LNCaP clone FGC (cell line): ENCODE measurements at regions not wholly inside any gene's neighbourhood (a gene's known extent, or its start where the extent isn't known, plus 50 kb on each side); places are given as distances from the start of the nearest gene placed in this dataset.

Source experiments
- DNase-seq: peaks from one replicate; pipeline ENCODE4 v3.0.0-alpha.2; 2011; ENCODE audit warnings: low read depth
- H3K4me3 ChIP-seq: 2 replicates; pipeline ENCODE4 v1.5.1; 2011; ENCODE audit warnings: mild to moderate bottlenecking, low read depth, low read length, control low read depth
- TF ChIP-seq, protein P1 (sequence below): IDR thresholded peaks from 2 replicates; pipeline ENCODE4 v1.5.1; 2012; ENCODE audit warnings: mild to moderate bottlenecking; ENCODE audit not compliant: control insufficient read depth, insufficient read depth; ENCODE audit errors: extremely low read depth

DNA sequence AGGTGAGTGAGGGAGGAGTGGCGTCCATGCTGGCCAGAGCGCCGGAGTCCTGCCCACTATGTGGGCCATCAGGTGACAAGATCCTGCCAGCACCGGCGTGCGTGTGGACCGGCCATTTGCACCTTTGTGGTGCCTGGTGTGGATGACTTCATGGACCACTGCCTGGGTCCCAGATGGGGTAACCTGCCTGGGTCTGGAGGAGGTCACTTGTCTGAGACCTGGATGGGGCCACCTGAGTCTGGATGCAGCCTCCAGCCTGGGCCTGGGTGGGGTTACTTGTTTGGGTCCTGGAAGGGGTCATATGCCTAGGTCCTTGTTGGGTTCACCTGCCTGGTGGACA lies 299.6 kb downstream of the NDUFA10 start:
- no peak for DNase-seq
- no peak overlapping the region for H3K4me3 ChIP-seq
- TF ChIP-seq, protein P1, sequence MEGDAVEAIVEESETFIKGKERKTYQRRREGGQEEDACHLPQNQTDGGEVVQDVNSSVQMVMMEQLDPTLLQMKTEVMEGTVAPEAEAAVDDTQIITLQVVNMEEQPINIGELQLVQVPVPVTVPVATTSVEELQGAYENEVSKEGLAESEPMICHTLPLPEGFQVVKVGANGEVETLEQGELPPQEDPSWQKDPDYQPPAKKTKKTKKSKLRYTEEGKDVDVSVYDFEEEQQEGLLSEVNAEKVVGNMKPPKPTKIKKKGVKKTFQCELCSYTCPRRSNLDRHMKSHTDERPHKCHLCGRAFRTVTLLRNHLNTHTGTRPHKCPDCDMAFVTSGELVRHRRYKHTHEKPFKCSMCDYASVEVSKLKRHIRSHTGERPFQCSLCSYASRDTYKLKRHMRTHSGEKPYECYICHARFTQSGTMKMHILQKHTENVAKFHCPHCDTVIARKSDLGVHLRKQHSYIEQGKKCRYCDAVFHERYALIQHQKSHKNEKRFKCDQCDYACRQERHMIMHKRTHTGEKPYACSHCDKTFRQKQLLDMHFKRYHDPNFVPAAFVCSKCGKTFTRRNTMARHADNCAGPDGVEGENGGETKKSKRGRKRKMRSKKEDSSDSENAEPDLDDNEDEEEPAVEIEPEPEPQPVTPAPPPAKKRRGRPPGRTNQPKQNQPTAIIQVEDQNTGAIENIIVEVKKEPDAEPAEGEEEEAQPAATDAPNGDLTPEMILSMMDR, result no peak

DNA sequence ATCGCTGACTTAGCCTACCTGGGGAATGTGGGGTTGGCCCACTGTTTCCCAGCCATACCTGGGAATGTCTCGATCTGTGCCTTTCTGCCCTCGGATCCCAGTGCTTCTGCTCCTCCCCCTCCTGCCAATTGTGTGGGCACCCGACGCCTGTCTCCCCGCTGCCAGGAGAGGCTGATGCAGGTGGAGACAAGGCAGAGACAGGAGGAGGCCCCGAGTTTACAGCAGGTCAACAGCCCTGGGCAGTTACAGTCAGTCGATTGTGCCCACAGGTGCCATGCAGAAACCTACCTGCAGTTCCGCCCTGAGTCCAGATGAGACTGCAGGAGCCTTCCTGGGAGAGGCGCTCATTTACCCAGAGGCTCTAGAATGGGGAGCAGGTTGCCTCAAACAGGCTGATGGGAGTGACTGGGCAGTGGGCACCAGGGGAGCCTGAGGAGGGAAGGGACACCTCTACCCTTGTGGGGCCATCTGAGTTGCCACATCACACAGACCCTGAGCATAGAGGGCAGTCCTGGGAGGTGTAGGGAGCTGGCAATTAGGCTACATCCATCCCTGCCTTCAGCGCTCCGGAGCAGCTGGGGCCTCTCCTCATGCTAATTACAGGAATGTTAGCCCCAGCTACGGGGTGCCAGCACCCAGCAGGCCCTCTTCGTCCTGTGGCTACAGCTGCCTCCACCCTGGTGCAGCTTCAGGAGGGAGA lies 300.1 kb downstream of the NDUFA10 start:
- TF ChIP-seq, protein P1, result no peak
- DNase-seq, result no peak
- no peak overlapping the region for H3K4me3 ChIP-seq

DNA sequence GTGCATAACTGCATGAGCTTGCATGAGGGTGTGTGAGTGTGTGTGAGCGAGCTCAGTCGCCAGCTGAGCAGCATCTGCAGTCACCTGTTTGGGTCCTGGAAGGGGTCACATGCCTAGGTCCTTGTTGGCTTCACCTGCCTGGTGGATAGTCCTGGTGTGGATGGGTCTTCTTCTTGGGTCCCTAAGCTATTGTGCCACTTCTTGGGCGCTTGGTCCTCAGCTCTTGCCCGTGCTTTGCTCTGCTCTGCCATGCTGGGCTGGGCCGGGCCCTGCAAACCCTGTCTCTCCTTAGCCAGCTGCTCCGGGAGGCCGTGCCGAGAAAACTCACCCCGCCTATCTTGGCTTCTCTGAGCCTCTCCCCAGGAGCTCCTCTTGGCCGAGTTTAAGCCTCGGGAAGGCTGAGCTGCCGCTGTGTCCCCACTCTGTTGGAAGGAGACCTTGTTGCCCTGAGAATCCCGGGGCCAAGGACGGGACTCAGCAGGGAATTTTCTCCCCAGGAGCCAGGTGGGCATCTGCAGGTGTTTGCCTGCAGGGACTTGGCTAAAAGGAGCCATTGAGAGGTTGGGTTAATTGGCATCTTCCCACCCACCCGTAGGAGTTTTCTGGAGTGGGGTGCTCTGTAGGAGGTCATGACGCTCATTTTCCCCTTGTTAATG lies 300.8 kb downstream of the NDUFA10 start:
- TF ChIP-seq, protein P1, result no peak
- H3K4me3 ChIP-seq, result no peak overlapping the region
- DNase-seq, result no peak

DNA sequence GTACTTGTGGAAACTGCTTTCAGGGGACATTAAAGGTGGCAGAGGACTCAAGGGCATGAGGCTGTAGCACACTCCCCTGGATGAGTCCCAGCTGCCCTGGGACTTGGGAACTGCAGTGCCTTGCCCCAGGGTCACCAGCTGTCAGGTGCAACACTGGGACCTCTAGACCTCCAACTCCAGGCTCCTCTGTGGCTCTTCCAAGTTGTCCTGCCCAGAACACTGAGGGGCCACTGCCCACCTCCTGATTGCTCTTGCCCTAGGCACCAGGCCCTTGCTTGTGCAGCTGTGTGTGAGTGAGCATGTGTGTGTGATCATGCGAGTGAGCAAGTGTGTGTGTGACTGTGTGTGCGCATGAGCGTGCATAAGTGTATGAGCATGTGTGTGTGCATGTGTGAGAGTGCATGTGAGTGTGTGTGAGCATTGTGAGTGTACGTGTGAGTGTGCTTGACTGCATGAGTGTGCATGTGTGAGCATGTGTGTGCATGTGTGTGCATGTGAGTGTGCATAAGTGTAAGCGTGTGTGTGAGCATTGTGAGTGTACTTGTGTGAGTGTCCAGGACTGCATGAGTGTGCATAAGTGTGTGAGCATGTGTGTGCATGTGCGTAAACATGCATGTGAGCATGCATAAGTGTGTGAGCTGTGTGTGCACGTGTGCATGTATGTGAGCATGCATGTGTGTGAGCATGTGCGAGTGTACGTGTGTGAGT lies 301.5 kb downstream of the NDUFA10 start:
- DNase-seq, result no peak
- no peak overlapping the region for H3K4me3 ChIP-seq
- TF ChIP-seq, protein P1, result no peak

DNA sequence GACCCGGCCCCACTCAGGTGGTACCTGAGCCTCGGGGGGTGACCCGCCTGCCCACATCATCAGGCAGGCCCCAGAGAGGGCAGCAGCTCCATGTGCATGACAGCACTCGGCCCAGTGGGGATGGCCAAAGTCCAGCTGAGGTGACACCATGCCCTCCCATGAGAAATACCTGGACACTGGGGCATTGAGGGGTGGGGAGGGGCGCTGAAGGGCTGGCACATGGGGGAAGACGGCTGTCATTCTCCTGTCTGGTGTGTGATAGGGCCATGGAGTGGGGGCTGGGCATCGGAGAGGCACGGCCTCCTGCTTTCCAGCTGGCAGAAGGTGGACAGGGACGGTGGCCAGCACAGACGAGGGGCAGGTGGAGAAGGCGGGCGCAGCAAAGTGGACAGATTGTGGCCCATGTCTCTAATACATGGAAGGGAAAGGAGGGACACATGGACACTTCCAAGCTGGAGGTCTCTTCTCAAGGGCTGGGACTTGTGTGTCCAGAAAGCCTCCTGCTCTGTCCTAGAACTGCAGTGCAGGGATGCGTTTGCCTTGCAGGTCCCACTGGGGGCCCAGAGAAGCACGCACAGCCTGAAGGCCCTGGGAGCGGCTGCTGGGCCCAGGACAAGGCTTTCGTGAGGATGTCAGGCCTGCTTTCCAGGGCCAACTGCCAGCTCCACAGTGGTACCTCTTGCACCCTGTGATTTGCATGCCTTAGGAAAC lies 302.2 kb downstream of the NDUFA10 start:
- H3K4me3 ChIP-seq, result no peak overlapping the region
- TF ChIP-seq, protein P1, result no peak
- DNase-seq, result no peak

DNA sequence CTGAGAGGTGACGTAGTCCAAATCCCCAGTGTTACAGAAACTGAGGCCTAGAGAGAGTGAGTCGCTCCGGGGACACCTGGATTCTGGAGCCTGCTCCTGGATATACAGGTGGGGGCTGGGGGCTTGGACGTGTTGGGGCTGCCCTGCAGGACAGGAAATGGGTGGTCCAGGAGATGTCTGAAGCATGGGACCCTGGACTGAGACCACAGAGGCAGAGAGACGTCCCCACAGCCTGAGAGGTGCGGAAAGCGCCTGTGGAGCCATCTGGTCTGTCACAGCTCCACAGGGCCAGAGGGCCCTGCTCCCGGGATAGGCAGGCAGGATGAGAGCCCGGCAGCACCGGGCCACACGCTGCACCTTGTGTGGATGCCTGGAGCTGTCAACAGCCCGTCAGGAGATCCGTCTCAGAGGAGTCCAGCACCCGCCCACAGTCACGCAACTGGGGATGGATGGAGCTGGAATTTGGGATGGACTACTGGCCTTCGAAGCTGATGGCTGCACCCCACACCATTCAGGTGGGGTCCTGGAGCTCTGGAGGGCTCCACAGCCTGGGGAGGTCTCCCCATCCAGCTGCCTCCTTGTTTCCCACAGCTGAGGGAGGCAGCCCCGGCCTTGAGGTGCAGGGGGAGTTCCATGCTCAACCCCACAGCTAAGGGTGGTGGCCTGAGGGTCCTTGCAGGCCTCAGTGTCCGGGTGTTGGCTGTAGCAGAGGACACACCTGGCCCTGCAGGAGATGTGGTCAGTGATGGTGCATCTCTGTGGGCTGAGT lies 303.0 kb downstream of the NDUFA10 start:
- no peak for DNase-seq
- H3K4me3 ChIP-seq, result no peak overlapping the region
- TF ChIP-seq, protein P1, result no peak
